H1 (cell line): ENCODE measurements at regions not wholly inside any gene's neighbourhood (a gene's known extent, or its start where the extent isn't known, plus 50 kb on each side); places are given as distances from the start of the nearest gene placed in this dataset.

Experiments
- BCL11A ChIP-seq, 2 experiments: IDR thresholded peaks; one replicate each; pipeline ENCODE4 v1.6.1; 2011; ENCODE audit warnings: low read depth in 2 of 2, low read length in 2 of 2, mild to moderate bottlenecking in 2 of 2
- JUN ChIP-seq: IDR thresholded peaks from 2 replicates; pipeline ENCODE4 v1.6.1; 2011; ENCODE audit warnings: low read depth, mild to moderate bottlenecking, improper control_type of control experiment, low read length
- RAD21 ChIP-seq, 2 experiments: IDR thresholded peaks in 1 of 2; conservative IDR thresholded peaks in 1 of 2; 2 replicates each; pipeline ENCODE4 v1.6.1; 2011; ENCODE audit warnings: low read depth in 2 of 2, low read length in 2 of 2, improper control_type of control experiment in 1 of 2, inconsistent platforms in 1 of 2, mild to moderate bottlenecking in 1 of 2, moderate library complexity in 1 of 2

DNA sequence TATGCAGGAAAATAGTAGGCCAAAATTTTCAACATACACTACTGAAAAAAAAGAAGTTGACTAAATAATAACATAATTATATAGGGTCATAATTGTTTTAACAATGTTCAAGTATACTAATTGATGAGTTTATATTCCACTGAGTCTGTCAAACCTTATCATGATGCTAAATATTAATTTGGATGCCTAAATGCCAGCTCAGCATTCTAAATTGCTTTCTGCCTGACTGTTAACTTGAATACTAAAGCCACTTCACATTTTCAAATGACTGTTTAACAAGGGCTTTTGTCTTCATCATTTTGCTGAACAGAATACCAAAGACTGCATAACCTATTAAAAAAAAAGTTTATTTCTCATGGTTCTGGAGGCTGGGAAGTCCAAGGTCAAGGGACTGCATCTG is 232.8 kb downstream of the DOK5 start (continued):
- no peak for TF ChIP-seq RAD21 (IDR thresholded peaks at IDR 0.05 in 1 of 2, conservative IDR thresholded peaks at IDR 0.05 in 1 of 2; ENCODE audit: low read depth in 2 of 2, low read length in 2 of 2)
- no peak for TF ChIP-seq BCL11A (IDR thresholded peaks at IDR 0.05; ENCODE audit: low read depth in 2 of 2, low read length in 2 of 2)
- no peak for TF ChIP-seq JUN
